ENCODE measurements at regions not wholly inside any gene's neighbourhood (a gene's known extent, or its start where the extent isn't known, plus 50 kb on each side); places are given as distances from the start of the nearest gene placed in this dataset.

- no peak for DNase-seq
Measured at GRCh38 chr5:98414938-98415337, 358.5 kb upstream of the RGMB start.

DNA sequence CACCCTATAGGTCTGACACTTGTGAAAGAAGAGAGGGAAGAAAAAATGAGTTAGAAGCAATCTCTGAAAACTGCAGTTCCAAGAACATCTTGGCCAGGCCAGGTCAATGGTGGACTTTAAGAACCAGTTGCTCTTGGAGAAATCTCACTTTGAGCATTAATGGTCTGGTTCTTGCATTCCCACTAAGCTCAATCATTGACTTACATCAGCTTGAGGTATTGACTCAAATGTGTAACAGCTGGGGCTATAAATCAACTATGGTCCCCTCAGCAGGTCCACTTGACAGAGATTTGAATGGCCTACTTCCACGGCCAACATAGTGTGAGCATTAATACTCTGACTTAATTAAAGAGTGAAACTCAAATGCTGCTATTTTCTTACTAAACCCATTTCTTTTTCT lies 357.8 kb upstream of the RGMB start:
- no peak for DNase-seq

DNA sequence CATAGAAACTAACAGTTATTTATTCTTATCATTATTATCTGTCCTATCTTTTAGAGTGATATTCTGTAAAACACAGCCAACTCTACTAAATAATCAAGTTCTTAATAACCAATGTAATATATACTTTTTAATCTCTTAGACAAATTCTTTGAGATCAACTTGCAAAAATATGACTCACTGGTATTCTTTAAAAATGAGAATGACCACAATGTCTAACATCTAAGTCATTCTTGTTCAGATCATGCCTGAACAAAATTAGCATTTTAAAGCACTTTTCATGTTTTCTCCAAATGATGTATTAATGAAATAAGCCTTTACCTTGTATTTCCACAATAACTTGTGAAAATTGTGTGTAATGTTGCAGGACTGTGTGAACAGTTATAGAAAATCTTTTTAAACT lies 356.9 kb upstream of the RGMB start:
- DNase-seq = no peak

DNA sequence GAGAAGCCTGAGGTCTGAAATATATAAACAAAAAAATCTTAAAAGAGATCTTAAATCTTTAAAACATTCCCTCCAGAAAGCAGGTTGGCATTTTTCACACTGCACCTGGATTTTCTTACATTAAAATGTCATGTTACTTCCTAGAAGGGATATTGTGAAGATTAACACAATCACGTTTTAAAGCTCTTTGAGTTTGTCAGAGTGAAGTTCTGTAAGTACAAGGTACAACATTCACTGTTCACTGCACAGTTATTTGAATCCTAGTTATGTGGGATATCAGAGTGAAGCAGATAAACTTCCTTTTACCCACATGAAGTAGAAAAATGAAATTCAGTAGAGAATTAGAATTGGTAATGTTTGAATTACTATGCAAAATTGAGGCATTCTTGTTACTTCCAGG lies 353.6 kb upstream of the RGMB start:
- DNase-seq = no peak

GRCh38 chr5:98424681-98425450 lies 348.6 kb upstream of the RGMB start:
- no peak for DNase-seq

- DNase-seq = no peak
Measured at GRCh38 chr5:98425640-98426039, 347.8 kb upstream of the RGMB start.

DNA sequence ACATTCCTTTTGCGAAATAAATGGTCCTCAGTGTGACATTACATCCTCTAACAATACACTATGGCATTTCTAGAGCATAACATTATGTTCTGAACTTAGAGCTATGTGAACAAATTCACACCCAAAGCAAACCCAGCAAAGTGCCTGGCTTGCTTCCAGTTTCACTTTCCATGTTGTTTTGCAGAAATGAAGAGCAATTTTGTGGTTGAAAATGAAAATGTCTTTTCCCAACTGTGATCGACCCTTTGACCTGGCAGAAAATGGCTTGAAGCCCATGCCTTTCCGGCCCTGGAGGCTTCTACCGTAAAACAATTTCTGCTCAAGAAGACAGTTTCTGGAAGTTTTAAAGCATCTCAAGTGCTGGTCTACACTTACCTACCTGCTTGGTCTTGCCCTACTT lies 344.7 kb upstream of the RGMB start:
- DNase-seq = no peak

- DNase-seq = no peak
Measured at GRCh38 chr5:98432378-98432777, 341.1 kb upstream of the RGMB start.

DNA sequence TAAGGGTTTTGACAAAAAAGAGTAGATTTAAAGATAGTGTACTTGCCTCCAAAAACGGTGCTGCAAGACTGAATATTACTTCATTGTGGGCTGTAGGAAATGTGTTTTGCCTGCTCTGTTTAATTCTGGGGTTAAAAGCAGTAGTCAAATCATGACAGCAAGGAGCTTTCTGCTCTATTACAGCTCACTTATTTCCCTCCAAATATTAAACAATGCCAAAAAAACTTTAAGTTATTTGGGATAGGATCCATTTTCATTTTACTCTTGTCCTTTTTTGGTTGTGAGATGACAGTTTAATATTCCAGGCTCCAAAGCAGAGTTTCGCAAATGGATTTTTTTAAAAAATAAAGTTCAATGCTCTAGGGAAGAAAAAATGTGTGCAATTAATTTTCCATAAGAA lies 340.4 kb upstream of the RGMB start:
- no peak for DNase-seq

DNA sequence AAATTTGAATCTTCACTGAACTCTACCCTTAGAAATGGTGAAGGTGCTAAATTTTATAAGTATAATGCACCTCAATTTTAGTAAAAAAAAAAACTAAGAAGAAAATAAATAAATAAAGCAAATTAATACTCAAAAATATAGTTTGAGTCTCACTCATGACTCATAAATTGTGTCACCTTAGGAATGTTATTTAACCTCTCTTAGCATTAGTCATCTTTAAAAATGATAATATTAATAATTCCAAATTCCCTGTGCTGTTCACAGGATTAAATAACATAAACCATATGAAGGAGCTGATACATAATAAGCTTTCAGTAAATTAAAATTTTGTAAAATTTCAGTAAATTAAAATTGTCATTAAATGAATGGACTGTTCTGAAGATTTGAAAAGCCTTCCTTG lies 339.8 kb upstream of the RGMB start:
- no peak for DNase-seq

DNA sequence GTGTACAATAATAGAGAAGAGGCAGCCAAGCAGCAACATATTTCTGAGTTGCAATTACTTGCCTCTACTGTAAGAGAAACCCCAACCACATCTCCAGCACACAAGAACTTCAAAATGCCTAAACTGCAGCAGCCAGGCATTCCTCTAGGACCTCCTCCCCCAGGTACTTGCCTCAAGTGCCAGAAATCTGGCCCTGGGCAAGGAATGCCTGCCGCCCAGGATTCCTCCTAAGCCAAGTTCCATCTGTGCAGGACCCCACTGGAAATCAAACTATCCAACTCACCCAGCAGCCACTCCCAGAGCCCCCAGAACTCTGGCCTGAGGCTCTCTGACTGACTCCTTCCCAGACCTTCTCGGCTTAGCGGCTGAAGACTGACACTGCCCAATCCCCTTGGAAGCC lies 336.8 kb upstream of the RGMB start:
- no peak for DNase-seq

DNA sequence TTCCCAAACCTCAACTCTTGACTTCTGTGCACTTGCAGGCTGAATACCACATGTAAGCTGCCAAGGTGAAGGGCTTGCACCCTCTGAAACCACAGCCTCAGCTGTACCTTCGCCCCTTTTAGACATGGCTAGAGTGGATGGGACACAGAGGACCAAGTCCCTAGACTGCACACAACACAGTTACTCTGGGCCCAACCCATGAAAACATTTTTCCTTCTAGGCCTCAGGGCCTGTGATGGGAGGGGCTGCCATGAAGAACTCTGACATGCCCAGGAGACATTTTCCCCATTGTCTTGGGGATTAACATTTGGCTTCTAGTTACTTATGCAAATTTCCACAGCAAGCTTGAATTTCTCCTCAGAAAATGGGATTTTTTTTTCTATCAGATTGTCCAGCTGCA lies 331.0 kb upstream of the RGMB start:
- DNase-seq = no peak

GRCh38 chr5:98443881-98444280 lies 329.6 kb upstream of the RGMB start:
- DNase-seq = no peak

- no peak for DNase-seq
Measured at GRCh38 chr5:98453296-98453695, 320.2 kb upstream of the RGMB start.

DNA sequence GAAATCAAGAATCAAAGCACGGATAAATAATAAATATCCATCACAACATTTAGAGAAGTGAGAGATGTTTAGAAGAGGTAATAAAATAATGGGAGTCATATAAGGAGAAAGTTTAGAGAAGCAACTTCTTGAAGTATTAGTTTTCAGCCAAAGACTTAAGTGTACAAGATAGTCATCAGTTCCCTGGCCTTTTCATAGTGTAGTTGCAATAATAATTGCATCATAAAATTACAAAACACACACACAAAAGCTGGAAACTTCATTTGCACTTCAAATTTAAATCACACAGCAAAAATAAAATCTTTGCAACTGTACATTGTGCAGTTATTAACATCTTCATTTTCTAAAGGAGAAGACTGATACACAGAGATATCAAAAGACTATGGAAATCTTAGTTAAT lies 319.1 kb upstream of the RGMB start:
- DNase-seq = no peak

DNA sequence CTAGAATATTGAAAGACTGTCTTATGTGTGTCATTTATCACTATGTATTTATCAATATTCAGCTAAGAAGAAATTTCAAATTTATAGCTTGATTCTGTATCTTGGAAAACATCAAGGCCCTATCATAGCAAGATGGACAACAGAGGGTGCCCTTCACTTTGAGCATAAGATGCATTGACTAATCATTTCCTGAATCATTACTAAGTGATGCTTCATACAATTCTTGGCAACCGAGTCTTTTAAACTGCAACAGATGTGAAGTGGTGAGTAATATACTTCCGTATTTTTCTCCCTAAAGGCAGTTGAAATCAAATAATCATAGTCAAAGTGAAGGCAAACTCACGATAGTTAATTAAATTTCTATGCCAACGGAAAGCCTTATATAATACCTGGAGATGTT lies 318.6 kb upstream of the RGMB start:
- no peak for DNase-seq

GRCh38 chr5:98455665-98456064 lies 317.8 kb upstream of the RGMB start:
- DNase-seq = no peak

DNA sequence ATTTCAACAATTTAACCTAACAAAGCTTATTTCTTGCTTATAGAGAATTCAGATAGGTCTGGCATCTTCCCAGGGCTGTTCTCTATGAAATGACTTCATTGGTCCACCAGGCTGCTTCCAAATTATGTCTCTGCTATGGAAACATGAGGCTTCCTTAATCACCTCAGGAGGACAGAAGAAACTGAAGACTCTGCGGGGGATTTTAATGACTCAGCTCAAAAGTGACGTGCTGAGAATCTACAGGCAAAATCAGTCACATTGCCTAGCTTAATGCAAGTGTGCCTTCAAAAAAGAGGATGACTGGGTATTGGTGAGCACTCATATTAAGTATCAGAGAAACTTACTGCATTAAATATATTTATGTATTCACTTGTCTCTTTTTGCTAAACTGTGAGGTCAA lies 315.5 kb upstream of the RGMB start:
- DNase-seq = no peak

GRCh38 chr5:98458726-98459125 lies 314.7 kb upstream of the RGMB start:
- DNase-seq = no peak

- no peak for DNase-seq
Measured at GRCh38 chr5:98460536-98460935, 312.9 kb upstream of the RGMB start.

GRCh38 chr5:98461485-98461884 lies 312.0 kb upstream of the RGMB start:
- no peak for DNase-seq

DNA sequence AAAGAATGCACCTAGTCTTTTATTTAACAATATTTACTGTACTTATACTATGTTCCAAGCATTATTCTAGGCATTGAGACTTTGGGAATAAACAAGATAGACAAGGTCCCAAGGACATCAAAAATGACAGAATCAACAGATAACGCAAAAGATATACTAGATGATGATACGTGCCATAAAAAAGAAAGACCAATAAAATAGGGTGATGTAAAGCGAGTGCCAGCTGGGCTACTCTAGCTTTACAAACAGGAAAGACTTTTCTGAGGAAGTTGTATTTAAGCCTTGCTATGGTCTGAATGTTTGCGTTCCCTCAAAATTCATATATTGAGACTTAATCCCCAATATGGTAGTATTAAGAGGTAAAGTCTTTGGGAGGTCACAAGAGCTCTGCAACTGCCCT lies 310.2 kb upstream of the RGMB start:
- no peak for DNase-seq

DNA sequence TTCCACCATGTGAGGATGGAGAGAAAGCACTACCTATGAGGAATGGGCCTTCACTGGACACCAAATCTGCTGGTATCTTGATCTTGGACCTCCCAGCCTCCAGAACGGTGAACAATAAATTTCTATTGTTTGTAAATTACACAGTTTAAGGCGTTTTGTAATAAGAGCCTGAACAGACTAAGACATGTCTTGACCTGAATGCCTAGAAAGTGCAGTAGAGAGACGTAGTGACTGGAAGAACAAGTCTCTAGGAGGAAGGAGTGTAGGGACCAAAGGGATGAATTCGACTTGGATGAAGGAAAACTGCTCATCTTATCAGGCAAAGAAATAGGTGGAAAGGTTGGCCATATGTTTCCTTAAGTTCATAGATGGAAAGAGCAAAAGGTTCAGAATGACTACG lies 309.8 kb upstream of the RGMB start:
- no peak for DNase-seq

DNA sequence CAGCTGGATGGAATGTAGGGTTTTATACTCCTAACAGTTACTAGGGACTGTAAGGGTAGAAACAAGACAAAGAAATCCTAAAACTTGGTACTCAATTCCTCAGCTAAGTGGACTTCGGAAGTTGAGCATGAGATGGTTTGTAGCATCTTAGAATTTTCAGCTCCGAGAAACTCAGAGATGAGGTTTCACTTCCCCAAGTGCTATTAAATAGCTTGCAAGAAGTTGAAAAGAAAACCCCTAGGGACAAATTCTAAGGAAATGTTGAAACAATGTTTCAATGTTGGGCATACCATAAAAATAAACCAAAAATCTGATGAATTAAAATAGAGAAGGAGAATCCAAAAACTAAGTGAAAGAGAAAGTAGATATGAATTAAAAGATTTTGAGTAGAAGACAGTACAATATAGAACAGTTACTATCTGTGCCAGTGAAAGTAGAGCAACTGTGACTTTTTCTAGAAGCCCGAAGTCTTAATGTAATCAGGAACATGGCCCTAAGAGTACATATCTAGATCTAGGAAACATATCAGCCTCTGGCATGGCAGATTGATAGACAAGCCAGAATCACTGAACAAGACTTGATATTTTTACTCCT lies 308.6 kb upstream of the RGMB start:
- DNase-seq = no peak
